Uterus (tissue), 3 donors: ENCODE measurements at regions not wholly inside any gene's neighbourhood (a gene's known extent, or its start where the extent isn't known, plus 50 kb on each side); places are given as distances from the start of the nearest gene placed in this dataset.

Experiments used
- DNase-seq, 2 donors: peaks; one replicate each; pipeline ENCODE4 v3.0.0-alpha.2; 2019 to 2020
- H3K27ac ChIP-seq, 2 donors: fragments of 200-600 bp; sonication (generic); 1 replicate in 1 of 2; 2 replicates in 1 of 2; pipeline ENCODE4 v1.5.1; 2016 to 2018
- H3K27me3 ChIP-seq, 2 donors: fragments of 200-600 bp; sonication (generic); one replicate each; pipeline ENCODE4 v1.5.1; 2018 to 2019; ENCODE audit warnings: control low read depth in 1 of 2
- H3K36me3 ChIP-seq, 2 donors: fragments of 200-600 bp; sonication (generic); one replicate each; pipeline ENCODE4 v1.5.1; 2019; ENCODE audit warnings: control low read depth in 1 of 2
- H3K4me1 ChIP-seq, 2 donors: fragments of 200-600 bp; sonication (generic); one replicate each; pipeline ENCODE4 v1.5.1; 2018 to 2019; ENCODE audit warnings: control low read depth in 1 of 2
- H3K4me3 ChIP-seq, 2 donors: fragments of 200-600 bp; sonication (generic); 1 replicate in 1 of 2; 2 replicates in 1 of 2; pipeline ENCODE4 v1.5.1; 2018 to 2019; ENCODE audit warnings: mild to moderate bottlenecking in 1 of 2
- H3K9me3 ChIP-seq, 2 donors: fragments of 200-600 bp; sonication (generic); one replicate each; pipeline ENCODE4 v1.5.1; 2019; ENCODE audit warnings: control low read depth in 1 of 2
- POLR2A ChIP-seq, 2 donors: fragments of 450-650 bp; IDR thresholded peaks; one replicate each; pipeline ENCODE4 v1.6.1; 2016; ENCODE audit warnings: antibody characterized with exemption in 2 of 2, mild to moderate bottlenecking in 1 of 2, moderate library complexity in 1 of 2
- intact Hi-C: fragments of 100-400 bp; cut with DNase I; formaldehyde crosslinking; loops from one replicate; pipeline ENCODE4 v1.15.1; 2023; ENCODE audit warnings: low total_unique reads
- TF ChIP-seq, protein P1 (sequence below), 4 experiments: fragments of 200-600 bp in 2 of 4; fragments of 450-650 bp in 2 of 4; sonication (generic) in 2 of 4; IDR thresholded peaks; one replicate each; pipeline ENCODE4 v1.5.1; 2016 to 2019; ENCODE audit warnings: antibody characterized with exemption in 4 of 4, mild to moderate bottlenecking in 2 of 4, moderate library complexity in 1 of 4
- donor health status: DM: yes; HTN: yes; CAD: no.

DNA sequence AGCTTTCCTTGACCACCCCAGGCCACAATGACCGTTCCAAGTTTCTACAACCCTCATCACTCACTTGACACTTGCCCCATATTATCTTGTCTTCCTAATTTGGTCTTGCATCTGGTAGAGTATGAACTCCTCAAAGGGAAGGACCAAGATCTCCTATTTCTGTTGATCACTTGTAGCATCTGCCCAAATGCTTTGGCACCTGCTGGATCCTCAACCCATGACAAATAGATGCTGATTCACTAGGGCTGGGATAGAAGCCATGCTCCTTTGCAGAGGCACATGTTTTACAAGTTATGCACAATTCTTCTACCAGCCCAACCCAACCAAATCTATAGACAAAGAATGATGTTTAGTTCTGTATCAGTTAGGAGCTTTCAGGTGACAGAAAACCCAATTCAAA lies 110.7 kb downstream of the UNC5CL start:
- no peak overlapping the region for H3K4me3 ChIP-seq
- TF ChIP-seq, protein P1, sequence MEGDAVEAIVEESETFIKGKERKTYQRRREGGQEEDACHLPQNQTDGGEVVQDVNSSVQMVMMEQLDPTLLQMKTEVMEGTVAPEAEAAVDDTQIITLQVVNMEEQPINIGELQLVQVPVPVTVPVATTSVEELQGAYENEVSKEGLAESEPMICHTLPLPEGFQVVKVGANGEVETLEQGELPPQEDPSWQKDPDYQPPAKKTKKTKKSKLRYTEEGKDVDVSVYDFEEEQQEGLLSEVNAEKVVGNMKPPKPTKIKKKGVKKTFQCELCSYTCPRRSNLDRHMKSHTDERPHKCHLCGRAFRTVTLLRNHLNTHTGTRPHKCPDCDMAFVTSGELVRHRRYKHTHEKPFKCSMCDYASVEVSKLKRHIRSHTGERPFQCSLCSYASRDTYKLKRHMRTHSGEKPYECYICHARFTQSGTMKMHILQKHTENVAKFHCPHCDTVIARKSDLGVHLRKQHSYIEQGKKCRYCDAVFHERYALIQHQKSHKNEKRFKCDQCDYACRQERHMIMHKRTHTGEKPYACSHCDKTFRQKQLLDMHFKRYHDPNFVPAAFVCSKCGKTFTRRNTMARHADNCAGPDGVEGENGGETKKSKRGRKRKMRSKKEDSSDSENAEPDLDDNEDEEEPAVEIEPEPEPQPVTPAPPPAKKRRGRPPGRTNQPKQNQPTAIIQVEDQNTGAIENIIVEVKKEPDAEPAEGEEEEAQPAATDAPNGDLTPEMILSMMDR (IDR thresholded peaks at IDR 0.05): no peak

DNA sequence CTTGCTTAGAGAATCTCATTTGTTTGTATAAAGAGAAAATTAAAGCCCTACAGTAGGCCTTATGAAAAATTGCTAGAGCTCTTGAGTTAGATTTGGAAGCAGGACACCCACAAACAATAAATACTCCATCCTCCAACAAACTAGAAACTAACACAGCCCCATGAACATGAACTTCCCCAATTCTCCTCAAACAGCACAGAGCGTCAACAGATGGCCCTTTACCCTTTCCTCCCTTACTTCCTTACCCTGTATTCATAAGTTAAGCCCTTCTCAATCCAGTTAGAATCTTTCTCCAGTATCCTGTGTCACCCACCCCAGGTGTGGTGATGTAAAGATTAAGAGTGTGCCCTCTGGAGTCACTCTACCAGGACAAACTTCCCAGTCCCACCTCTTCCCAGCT lies 113.7 kb downstream of the UNC5CL start:
- TF ChIP-seq, protein P1 (IDR thresholded peaks at IDR 0.05): no peak
- TF ChIP-seq POLR2A (IDR thresholded peaks at IDR 0.05): no peak
- Histone ChIP-seq H3K27ac (no peak overlapping the region), H3K9me3 (no peaks in the 10 kb centered on the region), H3K27me3 (no peaks in the 10 kb centered on the region), H3K36me3 (no peaks in the 10 kb centered on the region), H3K4me3 (no peak overlapping the region), H3K4me1 (no peaks in the 10 kb centered on the region)
- intact Hi-C loops: no loop called here
- DNase-seq: no peak

More for the DNA sequence above, 110.7 kb downstream of the UNC5CL start:
- no peak for DNase-seq
- no peaks in the 10 kb centered on the region for H3K9me3 ChIP-seq
- intact Hi-C loops: no loop called here
- no peaks in the 10 kb centered on the region for H3K36me3 ChIP-seq
- H3K27ac ChIP-seq: no peak overlapping the region
- H3K4me1 ChIP-seq: no peaks in the 10 kb centered on the region
- H3K27me3 ChIP-seq: no peaks in the 10 kb centered on the region

DNA sequence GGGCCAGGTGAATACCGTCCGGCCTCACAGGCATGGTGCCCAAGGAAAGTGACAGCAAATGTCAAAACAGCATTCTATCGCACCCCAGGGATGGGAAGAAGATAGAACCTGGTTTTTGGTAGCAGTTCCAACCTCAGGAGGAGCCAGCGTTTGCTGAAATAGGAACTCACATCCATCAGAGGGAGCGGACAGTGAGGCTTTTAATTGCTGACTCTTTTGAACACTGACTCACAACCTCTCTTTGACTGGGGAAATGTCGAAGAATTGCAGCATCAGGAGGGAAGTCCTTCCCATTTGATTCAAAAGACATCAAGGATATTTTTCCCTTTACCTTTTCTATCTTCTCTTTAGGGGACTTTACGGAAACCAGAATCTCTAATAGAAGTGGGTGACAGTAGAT lies 114.2 kb downstream of the UNC5CL start:
- TF ChIP-seq, protein P1 (IDR thresholded peaks at IDR 0.05): no peak
- no peak for TF ChIP-seq POLR2A (IDR thresholded peaks at IDR 0.05)
- no peak for DNase-seq
- Histone ChIP-seq H3K4me1 (no peaks in the 10 kb centered on the region), H3K9me3 (no peaks in the 10 kb centered on the region), H3K27ac (no peak overlapping the region), H3K36me3 (no peaks in the 10 kb centered on the region), H3K4me3 (no peak overlapping the region), H3K27me3 (no peaks in the 10 kb centered on the region)
- intact Hi-C loops: no loop called here

DNA sequence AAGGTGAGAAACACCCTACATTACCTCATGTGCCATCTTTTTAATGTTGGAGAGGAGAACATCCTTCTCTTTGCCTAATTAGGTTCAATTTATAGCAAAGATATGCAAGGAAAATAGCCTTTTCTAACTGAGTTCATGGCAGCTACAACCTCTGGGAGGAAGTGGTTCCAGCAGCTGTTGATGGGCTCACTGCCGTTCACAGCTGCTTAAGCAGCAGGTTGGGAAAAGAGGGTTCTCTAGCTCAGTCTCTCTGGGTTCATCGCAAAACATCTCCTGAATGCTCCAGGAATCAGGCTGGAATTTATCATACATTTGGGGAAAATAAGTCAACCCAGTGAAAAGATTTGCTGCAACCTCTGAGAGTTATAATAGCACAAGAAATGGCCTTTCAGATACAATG lies 115.1 kb downstream of the UNC5CL start:
- TF ChIP-seq, protein P1 (IDR thresholded peaks at IDR 0.05): no peak
- no peak for TF ChIP-seq POLR2A (IDR thresholded peaks at IDR 0.05)
- intact Hi-C loops: no loop called here

DNA sequence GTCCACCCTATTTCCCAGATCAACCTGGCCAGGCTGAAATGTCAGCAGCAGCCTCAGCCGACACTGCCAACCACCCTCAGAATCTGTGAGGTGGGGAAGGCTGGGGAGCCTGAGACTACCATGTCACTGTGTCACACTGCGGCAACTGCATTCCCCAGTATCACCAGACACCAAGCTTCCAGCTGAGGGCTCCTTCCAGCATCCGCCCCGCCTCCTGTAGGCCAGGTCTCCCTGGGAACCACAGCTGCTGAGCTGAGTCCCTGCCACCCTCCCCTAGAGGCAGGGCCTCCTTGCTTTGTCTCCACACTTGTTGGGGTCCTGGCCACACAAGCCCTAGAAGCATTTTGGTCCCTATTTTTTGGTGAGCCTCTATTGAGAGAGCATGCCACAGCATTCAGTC lies 115.7 kb downstream of the UNC5CL start:
- no peaks in the 10 kb centered on the region for H3K36me3 ChIP-seq
- intact Hi-C loops: no loop called here

More for the DNA sequence above, 115.1 kb downstream of the UNC5CL start:
- no peak overlapping the region for H3K4me3 ChIP-seq
- no peaks in the 10 kb centered on the region for H3K36me3 ChIP-seq
- no peaks in the 10 kb centered on the region for H3K4me1 ChIP-seq
- H3K9me3 ChIP-seq: no peaks in the 10 kb centered on the region
- no peak for DNase-seq
- no peak overlapping the region for H3K27ac ChIP-seq
- no peaks in the 10 kb centered on the region for H3K27me3 ChIP-seq

More for the DNA sequence above, 115.7 kb downstream of the UNC5CL start:
- Histone ChIP-seq H3K27me3 (no peaks in the 10 kb centered on the region), H3K9me3 (no peaks in the 10 kb centered on the region), H3K4me1 (no peaks in the 10 kb centered on the region), H3K4me3 (no peak overlapping the region), H3K27ac (no peak overlapping the region)
- TF ChIP-seq, protein P1 (IDR thresholded peaks at IDR 0.05): no peak
- no peak for TF ChIP-seq POLR2A (IDR thresholded peaks at IDR 0.05)
- no peak for DNase-seq
